Activated CD8-positive, alpha-beta memory T cell treated with anti-CD3 and anti-CD28 coated beads, Interleukin-2, amount 50 U/mL, for 24 hours (primary cell): ENCODE measurements at regions not wholly inside any gene's neighbourhood (a gene's known extent, or its start where the extent isn't known, plus 50 kb on each side); places are given as distances from the start of the nearest gene placed in this dataset.
"Not testable (repeated sequence)": the region's sequence is repeated elsewhere in the genome, so short reads cannot be mapped to it uniquely, and the experiment has no call there.

Source experiments
- DNase-seq: peaks from one replicate; pipeline ENCODE4 v3.0.0-alpha.2; 2020; ENCODE audit errors: extremely low read depth

DNA sequence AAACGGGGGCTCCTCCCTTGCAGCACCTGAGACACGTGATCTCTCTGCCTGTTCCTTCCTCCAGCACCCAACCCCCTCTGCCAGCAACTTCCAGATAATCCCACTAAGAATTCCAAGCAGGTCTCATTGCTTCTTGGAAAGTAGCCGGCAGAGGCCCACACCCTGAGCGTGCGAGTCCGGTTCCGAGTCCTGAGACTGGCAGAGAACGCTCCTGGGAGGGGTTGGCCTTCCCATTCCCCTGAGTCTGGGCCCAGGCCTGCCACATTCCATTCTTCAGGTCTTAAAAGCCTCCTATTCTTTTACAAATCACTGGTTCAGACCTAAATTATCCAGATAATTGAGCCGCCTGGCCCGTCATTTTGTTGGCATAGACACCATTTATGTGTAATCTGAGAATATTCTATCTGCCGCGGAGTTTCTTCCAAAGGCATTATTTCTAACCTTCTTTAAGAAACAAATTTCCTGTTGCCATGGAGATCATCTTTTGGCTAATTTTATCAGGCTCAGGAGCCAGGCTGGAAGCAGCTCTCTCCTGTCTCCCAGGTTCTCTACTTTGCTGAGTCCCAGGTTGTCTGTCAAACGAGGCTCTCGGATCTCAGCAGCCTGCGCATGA is 165.4 kb downstream of the MYCN start:
- DNase-seq = no peak

- DNase-seq = no peak
Measured at GRCh38 chr2:16104949-16105668, 164.8 kb downstream of the MYCN start.

- DNase-seq = no peak
Measured at GRCh38 chr2:16104315-16104948, 164.1 kb downstream of the MYCN start.

GRCh38 chr2:16103614-16104314 is 163.4 kb downstream of the MYCN start:
- DNase-seq = no peak

- DNase-seq = no peak
Measured at GRCh38 chr2:16102976-16103380, 162.6 kb downstream of the MYCN start.

- no peak for DNase-seq
Measured at GRCh38 chr2:16102358-16102975, 162.1 kb downstream of the MYCN start.

- DNase-seq = no peak
Measured at GRCh38 chr2:16101196-16101595, 160.8 kb downstream of the MYCN start.

DNA sequence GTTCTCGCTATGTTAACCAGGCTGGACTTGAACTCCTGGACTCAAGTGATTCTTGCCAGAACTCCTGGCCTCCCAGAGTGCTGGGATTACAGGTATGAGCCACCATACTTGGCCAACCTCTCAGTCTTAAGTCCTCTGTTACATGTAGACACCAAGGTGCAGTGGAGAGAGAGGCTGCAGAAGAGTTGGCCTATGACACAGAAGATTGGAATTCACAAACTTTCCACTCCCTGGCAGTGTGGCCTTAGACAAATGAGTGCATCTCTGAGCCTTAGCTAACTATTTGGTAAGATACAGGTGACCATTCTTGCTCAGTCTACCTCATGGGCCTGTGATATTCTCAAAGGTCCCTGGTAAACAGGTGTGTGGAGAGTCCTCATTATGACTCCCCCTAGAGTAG is 159.7 kb downstream of the MYCN start:
- no peak for DNase-seq

GRCh38 chr2:16099326-16099725 is 159.0 kb downstream of the MYCN start:
- no peak for DNase-seq

- DNase-seq = no peak
Measured at GRCh38 chr2:16096962-16097361, 156.6 kb downstream of the MYCN start.

DNA sequence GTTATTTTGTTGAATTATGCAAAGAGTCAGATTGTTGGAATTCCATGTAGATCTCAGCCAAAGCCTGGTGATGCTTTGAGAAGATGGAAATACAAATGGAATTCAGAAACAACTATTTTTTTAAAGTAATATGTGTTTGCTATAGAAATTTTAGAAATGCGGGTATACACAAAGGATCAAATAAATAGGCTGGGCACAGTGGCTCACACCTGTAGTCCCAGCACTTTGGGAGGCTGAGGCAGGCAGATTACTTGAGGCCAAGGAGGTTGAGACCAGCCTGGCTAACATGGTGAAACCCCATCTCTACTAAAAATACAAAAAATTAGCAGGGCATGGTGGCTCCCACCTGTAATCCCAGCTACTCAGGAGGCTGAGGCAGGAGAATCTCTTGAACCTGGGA is 155.1 kb downstream of the MYCN start:
- not testable (repeated sequence) for DNase-seq

GRCh38 chr2:16094811-16095210 is 154.5 kb downstream of the MYCN start:
- DNase-seq = no peak

DNA sequence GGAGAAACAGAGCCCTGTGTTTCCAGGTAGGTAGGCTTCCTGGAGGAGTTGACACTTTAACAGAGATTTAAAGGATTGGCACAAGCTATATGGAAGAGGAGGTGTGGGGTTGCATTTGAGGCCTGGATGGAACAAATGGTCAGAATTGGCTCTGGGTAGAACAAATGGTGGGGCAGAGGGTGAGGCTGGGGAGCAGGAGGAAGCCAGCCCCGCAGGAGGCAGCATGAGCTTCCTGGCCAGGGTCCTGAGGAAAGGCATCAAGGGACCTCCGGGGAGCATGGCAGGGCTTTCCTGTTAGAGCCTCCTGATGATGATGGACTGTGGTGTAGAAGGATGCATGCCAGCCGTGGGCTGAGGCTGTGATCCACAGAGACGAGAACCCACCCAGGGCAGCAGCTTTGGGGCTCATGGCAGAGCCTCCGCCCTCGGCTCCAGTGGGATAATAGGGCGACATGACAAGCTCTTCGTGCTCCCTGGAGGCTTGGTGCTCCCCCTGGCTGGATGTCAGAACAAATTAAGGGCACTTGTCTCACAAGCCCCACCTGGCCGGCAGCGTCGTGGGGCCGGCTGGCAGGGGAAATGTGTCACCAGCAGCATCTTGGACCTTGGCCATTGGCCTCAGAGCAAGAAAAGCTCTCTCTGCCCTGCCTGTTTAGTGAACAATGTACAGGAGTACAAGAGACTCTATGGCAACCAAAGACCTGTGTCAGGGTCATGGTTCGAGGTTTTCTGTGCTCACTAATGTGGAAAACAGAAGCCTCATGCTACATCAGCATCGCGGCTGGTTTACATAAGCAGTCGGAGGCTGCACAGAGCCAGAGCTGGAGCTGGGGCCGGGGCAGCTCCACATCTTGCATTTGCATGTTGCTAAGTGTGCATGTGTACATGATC is 153.5 kb downstream of the MYCN start:
- no peak for DNase-seq

GRCh38 chr2:16092861-16093638 is 152.7 kb downstream of the MYCN start:
- no peak for DNase-seq

DNA sequence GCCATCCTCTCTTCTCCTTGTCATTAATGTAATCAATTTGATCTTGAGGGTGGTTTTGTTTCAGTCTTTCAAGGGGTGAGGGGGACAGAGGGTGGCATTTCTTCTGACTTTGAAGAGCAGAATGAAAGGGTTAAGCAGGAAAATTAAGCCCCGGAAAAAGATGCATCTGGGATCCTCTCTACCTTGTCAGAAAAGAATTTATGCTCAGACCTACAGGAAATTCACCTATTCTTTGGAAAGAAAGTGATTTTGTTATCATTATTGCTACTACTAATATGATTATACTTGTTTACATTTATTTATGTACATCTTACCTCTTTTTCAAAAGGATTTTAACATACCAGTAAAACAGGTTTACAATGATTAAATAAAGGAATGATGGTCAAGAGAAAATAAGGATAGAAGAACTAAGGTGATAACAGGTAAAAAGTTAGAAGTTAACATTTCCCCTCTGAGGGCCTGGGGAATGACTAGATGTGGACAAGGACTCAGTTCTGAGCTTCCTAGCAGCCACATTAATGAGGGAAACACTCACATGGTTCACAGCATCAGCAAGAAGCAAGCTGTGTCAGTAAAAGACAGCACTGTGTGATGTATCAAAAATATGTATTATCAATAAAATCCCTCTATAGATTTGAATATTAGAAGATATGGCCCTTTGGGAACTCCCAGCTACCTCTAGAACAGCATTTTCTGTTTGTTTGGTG is 151.4 kb downstream of the MYCN start:
- no peak for DNase-seq

GRCh38 chr2:16090650-16091575 is 150.6 kb downstream of the MYCN start:
- DNase-seq = no peak

GRCh38 chr2:16089491-16089890 is 149.1 kb downstream of the MYCN start:
- not testable (repeated sequence) for DNase-seq

- DNase-seq = no peak
Measured at GRCh38 chr2:16088802-16089112, 148.4 kb downstream of the MYCN start.
